ENCODE measurements at regions not wholly inside any gene's neighbourhood (a gene's known extent, or its start where the extent isn't known, plus 50 kb on each side); places are given as distances from the start of the nearest gene placed in this dataset.

DNA sequence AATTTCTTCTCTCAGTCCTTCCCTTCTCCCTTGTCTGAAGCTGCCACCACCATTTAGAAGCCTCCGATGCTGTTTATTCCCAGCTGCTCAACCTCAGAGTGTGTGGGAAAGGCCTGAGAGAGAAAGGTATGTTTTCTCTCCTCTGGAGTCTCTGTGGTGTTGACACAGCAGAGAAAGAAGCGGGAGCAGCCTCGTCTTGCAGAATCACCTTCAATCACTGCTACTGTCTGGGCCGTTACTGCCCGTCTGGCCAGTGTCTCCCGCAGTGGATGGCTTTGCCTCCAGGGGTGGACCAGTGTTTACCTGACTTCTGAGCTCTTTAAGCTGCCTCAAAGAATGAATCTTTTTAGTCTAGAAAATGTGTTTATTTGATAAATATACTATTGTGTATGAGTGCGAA, 148.9 kb upstream of the FAM47C start:
- WGBS, 2 donors, result 72 to 85% methylated on average over 7 of the region's 7 CpGs
- Histone ChIP-seq H3K36me3 (no peaks in the 10 kb centered on the region), H3K9me3 (no peaks in the 10 kb centered on the region), H3K4me1 (no peaks in the 10 kb centered on the region), H3K27me3 (peaks cover 0 to 12% (median 3%) of the 10 kb centered on the region in 4 donors), H3K27ac (no peak overlapping the region), H3K4me3 (no peak overlapping the region)
- intact Hi-C loops (cut with DNase I), result no loop called here
- ATAC-seq, result no peak
- FAIRE-seq, result no peak
- peak in 1 of 6 donors; percentile 13 for DNase-seq
- TF ChIP-seq, protein P1, sequence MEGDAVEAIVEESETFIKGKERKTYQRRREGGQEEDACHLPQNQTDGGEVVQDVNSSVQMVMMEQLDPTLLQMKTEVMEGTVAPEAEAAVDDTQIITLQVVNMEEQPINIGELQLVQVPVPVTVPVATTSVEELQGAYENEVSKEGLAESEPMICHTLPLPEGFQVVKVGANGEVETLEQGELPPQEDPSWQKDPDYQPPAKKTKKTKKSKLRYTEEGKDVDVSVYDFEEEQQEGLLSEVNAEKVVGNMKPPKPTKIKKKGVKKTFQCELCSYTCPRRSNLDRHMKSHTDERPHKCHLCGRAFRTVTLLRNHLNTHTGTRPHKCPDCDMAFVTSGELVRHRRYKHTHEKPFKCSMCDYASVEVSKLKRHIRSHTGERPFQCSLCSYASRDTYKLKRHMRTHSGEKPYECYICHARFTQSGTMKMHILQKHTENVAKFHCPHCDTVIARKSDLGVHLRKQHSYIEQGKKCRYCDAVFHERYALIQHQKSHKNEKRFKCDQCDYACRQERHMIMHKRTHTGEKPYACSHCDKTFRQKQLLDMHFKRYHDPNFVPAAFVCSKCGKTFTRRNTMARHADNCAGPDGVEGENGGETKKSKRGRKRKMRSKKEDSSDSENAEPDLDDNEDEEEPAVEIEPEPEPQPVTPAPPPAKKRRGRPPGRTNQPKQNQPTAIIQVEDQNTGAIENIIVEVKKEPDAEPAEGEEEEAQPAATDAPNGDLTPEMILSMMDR (IDR thresholded peaks at IDR 0.05), result no peak

DNA sequence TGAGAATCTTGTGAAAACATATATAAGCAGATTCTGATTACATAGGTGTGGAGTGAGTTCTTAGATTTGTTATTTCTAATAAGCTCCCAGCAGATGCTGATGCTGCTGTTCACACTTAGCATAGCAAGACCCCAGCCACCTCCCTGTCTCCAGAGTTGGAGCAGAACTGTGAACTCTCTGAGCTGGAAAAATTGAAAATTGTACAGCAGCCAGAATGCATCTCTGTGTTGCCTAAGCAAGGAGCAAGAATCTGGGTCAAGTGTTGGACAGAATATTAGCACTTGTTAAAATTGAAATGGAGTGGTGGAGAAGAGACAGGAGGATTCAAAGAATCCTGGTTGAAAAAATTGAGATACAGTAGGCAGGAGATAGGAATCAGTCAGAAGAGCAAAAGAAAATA, 146.6 kb upstream of the FAM47C start:
- TF ChIP-seq, protein P1 (IDR thresholded peaks at IDR 0.05), result no peak
- no peak for ATAC-seq
- no peak for FAIRE-seq
- peaks cover 0 to 18% (median 3%) of the 10 kb centered on the region in 4 donors for H3K27me3 ChIP-seq
- no peaks in the 10 kb centered on the region for H3K36me3 ChIP-seq
- H3K4me3 ChIP-seq, result no peak overlapping the region
- DNase-seq, result no peak
- no peaks in the 10 kb centered on the region for H3K4me1 ChIP-seq
- H3K9me3 ChIP-seq, result no peaks in the 10 kb centered on the region
- intact Hi-C loops (cut with DNase I), result loop anchor here in 1 of 3 donors (10.0 kb wide), 1 partner anchor 967 kb away; no protein-coding TSS in a partner anchor
- H3K27ac ChIP-seq, result no peak overlapping the region

DNA sequence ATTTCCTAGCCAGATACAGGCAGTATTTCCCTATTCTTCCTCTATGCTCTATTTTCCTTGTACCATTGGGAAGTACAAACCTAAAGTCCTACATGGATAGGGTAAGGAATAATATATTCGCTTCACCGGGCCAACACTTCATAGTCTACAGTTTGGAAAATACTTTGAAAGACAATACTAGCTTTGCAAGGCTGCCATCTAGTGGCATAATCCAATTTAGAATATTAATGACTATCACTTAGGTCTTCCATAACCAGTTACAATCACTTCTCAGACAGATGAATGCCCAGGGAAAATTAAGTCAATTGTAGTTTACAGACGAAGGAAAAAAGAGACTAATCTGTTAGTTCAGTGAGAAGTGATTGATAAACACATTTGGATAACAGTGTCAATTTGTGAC, 141.0 kb upstream of the FAM47C start:
- H3K4me1 ChIP-seq, result no peaks in the 10 kb centered on the region
- DNase-seq (no peak), ATAC-seq (peak in 3 of 4 donors; percentile 63 to 82 (median 72)), FAIRE-seq (peak; percentile 96)
- no peak overlapping the region for H3K4me3 ChIP-seq
- WGBS, 2 donors, result 5 to 10% methylated on average over 3 of the region's 3 CpGs
- H3K27ac ChIP-seq, result no peak overlapping the region
- no peaks in the 10 kb centered on the region for H3K9me3 ChIP-seq
- intact Hi-C loops (cut with DNase I), result loop anchor here in 1 of 3 donors (10.0 kb wide), 1 partner anchor 972 kb away; no protein-coding TSS in a partner anchor
- TF ChIP-seq, protein P1 (IDR thresholded peaks at IDR 0.05), result peak; percentile 29 to 56 (median 42)
- H3K27me3 ChIP-seq, result peaks cover 0 to 20% (median 2%) of the 10 kb centered on the region in 4 donors
- no peaks in the 10 kb centered on the region for H3K36me3 ChIP-seq

DNA sequence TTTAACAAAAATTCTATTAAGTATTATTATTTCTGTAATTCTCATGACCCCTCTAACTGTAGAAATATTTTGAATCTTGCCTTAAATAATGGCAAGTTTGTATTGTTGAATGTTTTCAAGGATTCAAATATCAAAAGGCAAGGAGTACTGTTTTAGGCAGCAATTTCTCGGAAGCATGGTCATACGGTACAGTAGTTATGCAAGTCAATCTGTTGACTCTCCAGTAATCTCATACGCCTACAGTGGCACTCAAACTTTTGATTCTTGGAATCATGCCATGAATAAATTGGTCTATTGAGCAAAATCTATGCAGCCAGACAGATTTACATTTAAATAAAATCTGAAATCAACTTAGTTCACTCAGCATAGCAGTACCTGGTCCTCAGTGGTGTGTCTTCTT, 139.6 kb upstream of the FAM47C start:
- FAIRE-seq (no peak), ATAC-seq (peak in 1 of 4 donors; percentile 22), DNase-seq (no peak)
- Histone ChIP-seq H3K36me3 (no peaks in the 10 kb centered on the region), H3K27ac (no peak overlapping the region), H3K27me3 (peaks cover 0 to 24% (median under 1%) of the 10 kb centered on the region in 4 donors), H3K4me1 (no peaks in the 10 kb centered on the region), H3K9me3 (no peaks in the 10 kb centered on the region), H3K4me3 (no peak overlapping the region)
- TF ChIP-seq, protein P1 (IDR thresholded peaks at IDR 0.05), result no peak
- intact Hi-C loops (cut with DNase I), result loop anchor here in 1 of 3 donors (10.0 kb wide), 1 partner anchor 974 kb away; no protein-coding TSS in a partner anchor
- 24 to 27% methylated on average over 3 of the region's 3 CpGs for WGBS, 2 donors

DNA sequence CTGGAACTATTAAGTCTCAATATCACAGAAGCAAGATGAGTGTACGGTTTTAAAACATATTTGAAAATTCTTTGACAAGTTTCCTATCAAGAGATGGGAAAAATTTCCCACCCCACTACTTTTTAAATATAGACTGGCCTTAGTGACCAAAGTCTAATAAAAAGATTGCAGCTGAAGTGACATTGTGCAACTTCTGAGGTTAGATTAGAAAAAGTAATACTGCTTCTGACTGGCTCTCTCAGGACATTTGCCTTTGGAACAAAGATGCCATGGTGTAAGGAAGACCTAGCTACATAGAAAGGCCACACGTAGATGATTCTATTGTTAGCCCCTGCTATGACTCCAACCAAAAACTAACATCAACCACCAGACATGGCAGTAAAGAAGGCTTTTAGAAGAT, 138.7 kb upstream of the FAM47C start:
- no peak for DNase-seq
- no peak for FAIRE-seq
- Histone ChIP-seq H3K27ac (no peak overlapping the region), H3K36me3 (no peaks in the 10 kb centered on the region), H3K4me1 (no peaks in the 10 kb centered on the region), H3K9me3 (no peaks in the 10 kb centered on the region), H3K27me3 (peaks cover 0 to 24% (median 0%) of the 10 kb centered on the region in 4 donors), H3K4me3 (no peak overlapping the region)
- no peak for ATAC-seq
- WGBS, 2 donors, result 29 to 56% methylated on average over 2 of the region's 2 CpGs
- intact Hi-C loops (cut with DNase I), result loop anchor here in 1 of 3 donors (10.0 kb wide), 1 partner anchor 975 kb away; no protein-coding TSS in a partner anchor
- TF ChIP-seq, protein P1 (IDR thresholded peaks at IDR 0.05), result no peak
